ENCODE measurements at regions not wholly inside any gene's neighbourhood (a gene's known extent, or its start where the extent isn't known, plus 50 kb on each side); places are given as distances from the start of the nearest gene placed in this dataset.

DNA sequence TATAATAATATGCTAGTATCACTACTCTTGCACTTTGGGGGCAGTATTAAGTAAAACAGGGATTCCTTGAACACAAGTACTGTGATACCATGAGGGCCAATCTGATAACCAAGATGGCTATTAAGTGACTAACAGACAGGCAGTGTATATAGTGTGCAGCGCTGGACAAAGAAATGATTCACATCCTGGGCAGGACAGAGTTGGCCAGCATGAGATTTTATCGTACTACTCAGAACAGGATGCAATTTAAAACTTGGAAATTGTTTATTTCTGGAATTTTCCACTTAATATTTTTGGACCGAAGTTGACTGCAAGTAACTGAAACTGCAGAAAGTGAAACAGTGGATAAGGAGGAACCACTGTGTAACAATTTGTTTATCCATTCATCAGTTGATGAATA is 74.6 kb downstream of the DNTTIP2 start:
- TF ChIP-seq, protein P1, sequence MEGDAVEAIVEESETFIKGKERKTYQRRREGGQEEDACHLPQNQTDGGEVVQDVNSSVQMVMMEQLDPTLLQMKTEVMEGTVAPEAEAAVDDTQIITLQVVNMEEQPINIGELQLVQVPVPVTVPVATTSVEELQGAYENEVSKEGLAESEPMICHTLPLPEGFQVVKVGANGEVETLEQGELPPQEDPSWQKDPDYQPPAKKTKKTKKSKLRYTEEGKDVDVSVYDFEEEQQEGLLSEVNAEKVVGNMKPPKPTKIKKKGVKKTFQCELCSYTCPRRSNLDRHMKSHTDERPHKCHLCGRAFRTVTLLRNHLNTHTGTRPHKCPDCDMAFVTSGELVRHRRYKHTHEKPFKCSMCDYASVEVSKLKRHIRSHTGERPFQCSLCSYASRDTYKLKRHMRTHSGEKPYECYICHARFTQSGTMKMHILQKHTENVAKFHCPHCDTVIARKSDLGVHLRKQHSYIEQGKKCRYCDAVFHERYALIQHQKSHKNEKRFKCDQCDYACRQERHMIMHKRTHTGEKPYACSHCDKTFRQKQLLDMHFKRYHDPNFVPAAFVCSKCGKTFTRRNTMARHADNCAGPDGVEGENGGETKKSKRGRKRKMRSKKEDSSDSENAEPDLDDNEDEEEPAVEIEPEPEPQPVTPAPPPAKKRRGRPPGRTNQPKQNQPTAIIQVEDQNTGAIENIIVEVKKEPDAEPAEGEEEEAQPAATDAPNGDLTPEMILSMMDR (conservative IDR thresholded peaks at IDR 0.05 in 1 of 2, IDR thresholded peaks at IDR 0.05 in 1 of 2; ENCODE audit: extremely low read depth in 1 of 2, insufficient read depth in 1 of 2, low read depth in 1 of 2, low read length in 2 of 2), result no peak
- TF ChIP-seq EZH2 (IDR thresholded peaks at IDR 0.05; ENCODE audit: borderline replicate concordance, low read length), result no peak

All from mammary epithelial cell (primary cell).